ENCODE measurements at regions not wholly inside any gene's neighbourhood (a gene's known extent, or its start where the extent isn't known, plus 50 kb on each side); places are given as distances from the start of the nearest gene placed in this dataset.
A peak's percentile ranks its signal among the peaks of the same experiment; 100 is the strongest.

GRCh38 chr6:67825201-67825895 lies 809.7 kb upstream of the ADGRB3 start (continued):
- TF ChIP-seq TSHZ1 (CRISPR knock-in tag; IDR thresholded peaks at IDR 0.05) (no peak), ZNF224 (CRISPR knock-in tag; IDR thresholded peaks at IDR 0.05) (no peak), ZNF655 (CRISPR knock-in tag; IDR thresholded peaks at IDR 0.05) (no peak)

GRCh38 chr6:67818322-67818721 lies 816.8 kb upstream of the ADGRB3 start:
- H3K79me2 ChIP-seq (ENCODE audit: control insufficient read depth, insufficient read depth, low read length): no peaks in the 10 kb centered on the region
- H3K4me1 ChIP-seq (replicated peaks in 1 of 2; ENCODE audit: control insufficient read depth in 2 of 2, insufficient read depth in 2 of 2, low read length in 2 of 2): no peaks in the 10 kb centered on the region; a peak in 1 of 5 replicates
- FAIRE-seq (no peak), ATAC-seq (no peak), DNase-seq (ENCODE audit: extremely low read depth in 1 of 4, low spot score in 3 of 4) (no peak)
- H3K4me3 ChIP-seq: no peak overlapping the region
- H3K9me1 ChIP-seq (ENCODE audit: control insufficient read depth, insufficient read depth, low read length): no peaks in the 10 kb centered on the region
- H2AFZ ChIP-seq (ENCODE audit: low read depth, low read length): peak overlapping the region; percentile 44
- H3K9me3 ChIP-seq (replicated peaks; ENCODE audit: control insufficient read depth, insufficient read depth, low read depth, low read length): peaks cover 5% of the 10 kb centered on the region
- 67% methylated on average over 2 of the region's 2 CpGs for WGBS (ENCODE audit: insufficient coverage, low coverage, missing lambda C conversion rate)
- H3K27me3 ChIP-seq (ENCODE audit: control insufficient read depth in 2 of 2, insufficient read depth in 2 of 2, low read length in 2 of 2): no peaks in the 10 kb centered on the region
- ChIA-PET CTCF (ENCODE audit: low intra/inter-chr PET ratio) (no interaction called here), POLR2A (no interaction called here)
- H3K36me3 ChIP-seq (ENCODE audit: control insufficient read depth, insufficient read depth, low read length): no peaks in the 10 kb centered on the region
- no TSS peak for BruUV-seq (replicated peaks)
- H4K20me1 ChIP-seq (replicated peaks; ENCODE audit: control insufficient read depth, insufficient read depth, low read length): no peaks in the 10 kb centered on the region
- intact Hi-C loops (cut with micrococcal nuclease): no loop called here
- H3K4me2 ChIP-seq (ENCODE audit: insufficient read depth, low read length): no peak overlapping the region
- no peak for TF ChIP-seq POLR3G (IDR thresholded peaks at IDR 0.05; ENCODE audit: extremely low read depth, insufficient read length, insufficient replicate concordance)
- no peak for TF ChIP-seq MYNN (IDR thresholded peaks at IDR 0.05)
- TF ChIP-seq MYNN (CRISPR knock-in tag; IDR thresholded peaks at IDR 0.05): no peak
- TF ChIP-seq THRAP3 (IDR thresholded peaks at IDR 0.05; ENCODE audit: borderline replicate concordance): no peak
- no peak for TF ChIP-seq AFF1 (IDR thresholded peaks at IDR 0.05; ENCODE audit: low read depth in 1 of 2, partially characterized antibody in 2 of 2)
- no peak for TF ChIP-seq CBX1 (IDR thresholded peaks at IDR 0.05; ENCODE audit: low read depth)
- TF ChIP-seq ATF4 (CRISPR knock-in tag; IDR thresholded peaks at IDR 0.05): no peak
- in situ Hi-C loops (cut with MboI): no loop called here
- H3K9ac ChIP-seq (ENCODE audit: insufficient read depth in 1 of 2, low read depth in 2 of 2, low read length in 2 of 2): no peak overlapping the region
- no peak overlapping the region for H3K27ac ChIP-seq (ENCODE audit: extremely low read depth, low read depth, low read length)

Data from K562 (cell line).